Left ventricle myocardium inferior (tissue), 1 donor: ENCODE measurements at regions not wholly inside any gene's neighbourhood (a gene's known extent, or its start where the extent isn't known, plus 50 kb on each side); places are given as distances from the start of the nearest gene placed in this dataset.
A peak's percentile ranks its signal among the peaks of the same experiment; 100 is the strongest.

Experiments used
- DNase-seq: peaks from one replicate; pipeline ENCODE4 v3.0.0-alpha.2; 2020
- H3K27ac ChIP-seq: fragments of 200-600 bp; replicated peaks from 2 replicates; pipeline ENCODE4 v1.8.0; 2021
- H3K27me3 ChIP-seq: fragments of 200-600 bp; 2 replicates; pipeline ENCODE4 v1.8.0; 2021; ENCODE audit warnings: low read depth
- H3K36me3 ChIP-seq: fragments of 200-600 bp; 2 replicates; pipeline ENCODE4 v1.8.0; 2021
- H3K4me1 ChIP-seq: fragments of 200-600 bp; 2 replicates; pipeline ENCODE4 v1.8.0; 2021
- H3K4me3 ChIP-seq: fragments of 200-600 bp; 2 replicates; pipeline ENCODE4 v1.8.0; 2021; ENCODE audit warnings: mild to moderate bottlenecking, moderate library complexity
- H3K9me3 ChIP-seq: fragments of 200-600 bp; replicated peaks from 2 replicates; pipeline ENCODE4 v1.8.0; 2021
- CTCF ChIP-seq: fragments of 200-600 bp; IDR thresholded peaks from 2 replicates; pipeline ENCODE4 v1.8.0; 2021; ENCODE audit warnings: antibody characterized with exemption, mild to moderate bottlenecking, borderline replicate concordance
- intact Hi-C: fragments of 100-400 bp; cut with micrococcal nuclease; formaldehyde crosslinking; loops from one replicate; pipeline ENCODE4 v1.11.0; 2022
- donor health status: DM: no; HTN: yes; CAD: no; lungs with severe emphysema.

DNA sequence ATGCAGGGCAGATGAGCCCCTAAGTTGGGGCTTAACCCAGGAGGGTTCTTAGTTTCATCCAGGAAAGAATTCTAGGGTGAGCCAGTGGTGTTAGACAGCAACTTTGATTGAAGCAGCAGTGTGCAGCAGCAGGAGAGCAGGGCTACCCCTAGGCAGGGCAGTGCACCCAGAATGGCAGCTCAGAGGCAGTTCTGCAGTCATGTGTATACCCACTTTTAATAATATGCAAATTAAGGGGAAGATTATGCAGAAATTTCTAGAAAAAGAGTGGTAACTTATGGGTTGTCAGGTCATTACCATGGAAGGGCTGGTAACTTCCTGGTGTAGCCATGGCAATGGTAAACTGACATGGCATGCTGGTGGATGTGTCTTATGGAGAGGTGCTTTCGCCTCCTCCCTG lies 297.5 kb downstream of the PCNX1 start:
- Histone ChIP-seq H3K4me3 (no peak overlapping the region), H3K27me3 (no peaks in the 10 kb centered on the region), H3K9me3 (no peaks in the 10 kb centered on the region), H3K27ac (no peak overlapping the region), H3K4me1 (peaks cover 13% of the 10 kb centered on the region), H3K36me3 (no peaks in the 10 kb centered on the region)
- no peak for DNase-seq
- TF ChIP-seq CTCF, result no peak
- intact Hi-C loops, result no loop called here

GRCh38 chr14:71206123-71206522 lies 298.9 kb downstream of the PCNX1 start:
- TF ChIP-seq CTCF, result no peak
- H3K27me3 ChIP-seq, result no peaks in the 10 kb centered on the region
- no peak overlapping the region for H3K27ac ChIP-seq
- H3K4me3 ChIP-seq, result no peak overlapping the region
- peaks cover 13% of the 10 kb centered on the region for H3K4me1 ChIP-seq
- no peak for DNase-seq
- intact Hi-C loops, result no loop called here
- no peaks in the 10 kb centered on the region for H3K36me3 ChIP-seq
- no peaks in the 10 kb centered on the region for H3K9me3 ChIP-seq

GRCh38 chr14:71206766-71207371 lies 299.6 kb downstream of the PCNX1 start:
- Histone ChIP-seq H3K9me3 (no peaks in the 10 kb centered on the region), H3K27me3 (no peaks in the 10 kb centered on the region), H3K27ac (peak overlapping the region; percentile 61), H3K4me3 (no peak overlapping the region), H3K4me1 (peaks cover 13% of the 10 kb centered on the region), H3K36me3 (no peaks in the 10 kb centered on the region)
- peak; percentile 55 for DNase-seq
- TF ChIP-seq CTCF, result no peak
- intact Hi-C loops, result no loop called here

DNA sequence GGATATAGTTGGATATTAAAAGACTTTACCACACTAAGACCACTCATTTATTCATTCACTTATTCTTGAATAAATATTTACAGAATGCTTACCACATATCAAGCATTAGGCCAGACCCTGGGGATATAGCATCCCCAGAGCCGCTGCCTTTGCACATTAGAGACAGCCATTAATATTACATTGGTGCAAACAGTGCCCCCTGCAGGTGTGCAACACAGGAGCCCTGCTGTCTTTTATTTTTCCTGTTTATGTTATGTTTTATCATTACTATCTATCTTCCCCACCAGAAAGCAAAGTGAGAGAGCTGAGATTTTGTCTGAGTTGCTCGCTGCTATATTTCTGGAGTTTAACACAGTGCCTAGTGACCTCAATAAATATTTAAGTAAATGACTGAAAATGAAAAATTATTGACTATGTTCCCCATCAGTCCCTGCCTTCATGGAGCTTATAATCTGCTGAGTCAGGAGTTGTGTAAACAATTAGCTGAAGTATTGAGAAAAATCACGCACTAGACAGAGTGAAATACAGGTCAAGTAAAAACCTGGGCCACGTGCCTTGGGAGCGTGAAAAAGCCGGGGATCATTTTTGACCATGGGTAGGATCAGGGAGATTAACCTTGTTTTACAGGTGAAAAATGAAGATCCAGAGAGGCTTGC lies 301.6 kb downstream of the PCNX1 start:
- Histone ChIP-seq H3K4me3 (no peak overlapping the region), H3K27me3 (no peaks in the 10 kb centered on the region), H3K36me3 (no peaks in the 10 kb centered on the region), H3K9me3 (no peaks in the 10 kb centered on the region), H3K4me1 (peaks cover 13% of the 10 kb centered on the region), H3K27ac (no peak overlapping the region)
- DNase-seq, result no peak
- no peak for TF ChIP-seq CTCF
- intact Hi-C loops, result no loop called here

DNA sequence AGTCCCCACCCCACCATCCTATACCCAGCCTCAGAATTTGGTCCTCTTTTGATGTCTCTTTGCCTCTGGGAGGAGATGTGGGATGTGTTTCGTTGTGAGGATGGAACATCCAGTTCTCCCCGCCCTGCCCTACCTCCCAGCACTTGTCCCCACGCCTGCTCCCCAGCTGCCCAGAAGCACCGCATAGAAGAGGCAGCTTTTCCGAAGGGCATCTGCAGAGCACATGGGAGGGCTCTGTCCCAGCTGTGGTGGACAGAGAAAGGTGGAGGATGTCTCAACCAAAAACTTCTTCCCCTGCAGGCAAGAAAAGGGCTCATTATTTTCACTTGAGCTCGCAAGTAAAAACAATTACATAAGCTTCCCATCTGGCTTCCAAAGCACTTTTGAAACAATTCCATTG lies 302.6 kb downstream of the PCNX1 start:
- intact Hi-C loops, result no loop called here
- Histone ChIP-seq H3K4me3 (no peak overlapping the region), H3K4me1 (peaks cover 13% of the 10 kb centered on the region), H3K27ac (no peak overlapping the region), H3K36me3 (no peaks in the 10 kb centered on the region), H3K27me3 (no peaks in the 10 kb centered on the region), H3K9me3 (no peaks in the 10 kb centered on the region)
- no peak for TF ChIP-seq CTCF
- no peak for DNase-seq
